Caco-2 (cell line): ENCODE measurements at regions not wholly inside any gene's neighbourhood (a gene's known extent, or its start where the extent isn't known, plus 50 kb on each side); places are given as distances from the start of the nearest gene placed in this dataset.

Experiments used
- BruUV-seq: library from RNA; stranded (reverse); fragments of 400-500 nt; replicated peaks from 2 replicates; lab custom pipeline; 2021; lab: Mats Ljungman, UMichigan
- CTCF ChIA-PET: fragments of 300-600 bp; sonication (Branson Sonifier 250); formaldehyde crosslinking; loops from one replicate; lab custom pipeline; 2022; ENCODE audit warnings: antibody characterized with exemption; lab: Charles Lee
- POLR2A ChIA-PET: fragments of 300-600 bp; sonication (Branson Sonifier 250); formaldehyde crosslinking; loops from one replicate; lab custom pipeline; 2022; ENCODE audit warnings: antibody characterized with exemption; lab: Charles Lee
- DNase-seq, 2 experiments: peaks; one replicate each; pipeline versions ENCODE4 v3.0.0 to v3.0.0-alpha.2; 2020 to 2022
- H3K27me3 ChIP-seq: replicated peaks from 2 replicates; pipeline ENCODE4 v1.6.0; 2011; ENCODE audit warnings: low read length; ENCODE audit not compliant: control insufficient read depth, insufficient read depth
- H3K36me3 ChIP-seq: 2 replicates; pipeline ENCODE4 v1.5.1; 2011; ENCODE audit warnings: low read length; ENCODE audit not compliant: control insufficient read depth, insufficient read depth
- H3K4me1 ChIP-seq: fragments of 250-450 bp; sonication (Bioruptor Pico); 2 replicates; pipeline ENCODE4 v1.5.1; 2020; ENCODE audit warnings: mild to moderate bottlenecking
- H3K4me3 ChIP-seq: 2 replicates; pipeline ENCODE4 v1.5.1; 2011; ENCODE audit warnings: low read depth, mild to moderate bottlenecking, control low read depth, low read length
- H3K9me3 ChIP-seq: fragments of 250-450 bp; sonication (Bioruptor Pico); 2 replicates; pipeline ENCODE4 v1.5.1; 2020; ENCODE audit warnings: mild to moderate bottlenecking, moderate library complexity
- H3K27ac Mint-ChIP-seq: one replicate; pipeline ENCODE4 v1.8.0; 2022; ENCODE audit warnings: mixed read lengths; ENCODE audit not compliant: unreplicated experiment
- H3K27me3 Mint-ChIP-seq: one replicate; pipeline ENCODE4 v1.8.0; 2022; ENCODE audit warnings: mixed read lengths; ENCODE audit not compliant: insufficient read depth, unreplicated experiment
- H3K36me3 Mint-ChIP-seq: one replicate; pipeline ENCODE4 v1.8.0; 2022; ENCODE audit warnings: mild to moderate bottlenecking, mixed read lengths; ENCODE audit not compliant: insufficient read depth, unreplicated experiment
- H3K4me1 Mint-ChIP-seq: one replicate; pipeline ENCODE4 v1.8.0; 2022; ENCODE audit warnings: low read depth, mixed read lengths; ENCODE audit not compliant: unreplicated experiment
- H3K4me3 Mint-ChIP-seq: one replicate; pipeline ENCODE4 v1.8.0; 2022; ENCODE audit warnings: mild to moderate bottlenecking, moderate library complexity, mixed read lengths; ENCODE audit not compliant: unreplicated experiment
- H3K9me3 Mint-ChIP-seq: one replicate; pipeline ENCODE4 v1.8.0; 2022; ENCODE audit warnings: mixed read lengths; ENCODE audit not compliant: unreplicated experiment
- intact Hi-C: fragments of 100-400 bp; cut with micrococcal nuclease; formaldehyde crosslinking; loops from one replicate; pipeline ENCODE4 v1.10.0; 2022; ENCODE audit not compliant: unreplicated experiment
- TF ChIP-seq, protein P1 (sequence below), 2 experiments: fragments of 200-600 bp in 1 of 2; IDR thresholded peaks; 1 replicate in 1 of 2; 2 replicates in 1 of 2; pipeline versions ENCODE4 v1.5.1 to v1.8.0; 2011 to 2022; ENCODE audit warnings: antibody characterized with exemption in 1 of 2, control low read depth in 1 of 2, inconsistent platforms in 1 of 2, low read depth in 1 of 2, low read length in 1 of 2, mild to moderate bottlenecking in 1 of 2, moderate library complexity in 1 of 2; ENCODE audit not compliant: insufficient read depth in 1 of 2, severe bottlenecking in 1 of 2, unreplicated experiment in 1 of 2

DNA sequence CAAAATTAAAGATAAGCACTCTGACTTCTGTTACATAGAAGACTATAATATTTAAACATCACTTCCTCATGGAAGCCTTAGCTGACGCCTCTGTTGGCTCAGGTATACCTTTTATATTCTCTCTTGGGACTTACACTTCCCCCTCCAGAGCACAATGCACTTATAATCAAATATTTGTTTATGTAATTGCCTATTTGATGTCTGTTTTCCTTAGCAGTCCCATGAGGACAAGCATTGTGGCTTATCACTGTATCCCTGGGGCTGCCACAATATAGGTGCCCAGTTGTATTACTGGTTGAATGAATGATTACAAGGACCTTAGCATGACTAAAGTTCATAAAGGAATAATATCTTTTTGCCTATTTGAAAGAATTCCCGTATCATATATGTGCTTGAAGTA lies 186.7 kb upstream of the VGLL2 start:
- intact Hi-C loops: no loop called here
- Mint-ChIP-seq H3K36me3 (no peaks in the 10 kb centered on the region), H3K27me3 (peaks cover 3% of the 10 kb centered on the region), H3K4me3 (no peak overlapping the region), H3K9me3 (no peaks in the 10 kb centered on the region), H3K4me1 (peaks cover 21% of the 10 kb centered on the region), H3K27ac (no peak overlapping the region)
- Histone ChIP-seq H3K4me3 (no peak overlapping the region), H3K36me3 (no peaks in the 10 kb centered on the region), H3K9me3 (no peaks in the 10 kb centered on the region), H3K27me3 (no peaks in the 10 kb centered on the region), H3K4me1 (peaks cover 21% of the 10 kb centered on the region)
- TF ChIP-seq, protein P1, sequence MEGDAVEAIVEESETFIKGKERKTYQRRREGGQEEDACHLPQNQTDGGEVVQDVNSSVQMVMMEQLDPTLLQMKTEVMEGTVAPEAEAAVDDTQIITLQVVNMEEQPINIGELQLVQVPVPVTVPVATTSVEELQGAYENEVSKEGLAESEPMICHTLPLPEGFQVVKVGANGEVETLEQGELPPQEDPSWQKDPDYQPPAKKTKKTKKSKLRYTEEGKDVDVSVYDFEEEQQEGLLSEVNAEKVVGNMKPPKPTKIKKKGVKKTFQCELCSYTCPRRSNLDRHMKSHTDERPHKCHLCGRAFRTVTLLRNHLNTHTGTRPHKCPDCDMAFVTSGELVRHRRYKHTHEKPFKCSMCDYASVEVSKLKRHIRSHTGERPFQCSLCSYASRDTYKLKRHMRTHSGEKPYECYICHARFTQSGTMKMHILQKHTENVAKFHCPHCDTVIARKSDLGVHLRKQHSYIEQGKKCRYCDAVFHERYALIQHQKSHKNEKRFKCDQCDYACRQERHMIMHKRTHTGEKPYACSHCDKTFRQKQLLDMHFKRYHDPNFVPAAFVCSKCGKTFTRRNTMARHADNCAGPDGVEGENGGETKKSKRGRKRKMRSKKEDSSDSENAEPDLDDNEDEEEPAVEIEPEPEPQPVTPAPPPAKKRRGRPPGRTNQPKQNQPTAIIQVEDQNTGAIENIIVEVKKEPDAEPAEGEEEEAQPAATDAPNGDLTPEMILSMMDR (IDR thresholded peaks at IDR 0.05; ENCODE audit: insufficient read depth in 1 of 2, low read depth in 1 of 2, low read length in 1 of 2, severe bottlenecking in 1 of 2, unreplicated experiment in 1 of 2): no peak
- ChIA-PET POLR2A (no interaction called here), CTCF (no interaction called here)
- DNase-seq: no peak
- BruUV-seq: no TSS peak

DNA sequence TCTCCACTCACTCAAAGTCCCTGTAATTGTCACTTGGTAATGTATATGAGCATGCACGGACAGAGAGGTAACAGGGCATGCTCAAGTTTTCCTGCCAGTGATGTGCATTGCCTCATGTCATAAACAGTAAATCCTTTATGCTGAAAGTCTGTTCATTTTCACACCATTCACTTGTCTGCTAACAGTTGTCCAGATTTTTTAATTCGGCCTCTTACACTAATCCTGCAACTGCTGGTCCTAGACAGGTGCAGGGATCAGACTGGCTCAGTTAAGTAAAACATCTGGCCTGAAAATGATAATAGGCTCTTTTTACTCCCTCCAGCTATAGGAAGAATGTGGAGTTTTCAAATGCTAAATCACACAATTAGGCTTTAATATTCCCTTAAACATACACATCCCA lies 185.4 kb upstream of the VGLL2 start:
- H3K27ac Mint-ChIP-seq: no peak overlapping the region
- TF ChIP-seq, protein P1 (IDR thresholded peaks at IDR 0.05; ENCODE audit: insufficient read depth in 1 of 2, low read depth in 1 of 2, low read length in 1 of 2, severe bottlenecking in 1 of 2, unreplicated experiment in 1 of 2): no peak
- Histone ChIP-seq H3K27me3 (no peaks in the 10 kb centered on the region), H3K4me3 (no peak overlapping the region), H3K9me3 (no peaks in the 10 kb centered on the region), H3K36me3 (no peaks in the 10 kb centered on the region), H3K4me1 (peaks cover 10% of the 10 kb centered on the region)
- ChIA-PET CTCF (no interaction called here), POLR2A (no interaction called here)
- peaks cover 3% of the 10 kb centered on the region for H3K27me3 Mint-ChIP-seq
- no peak for DNase-seq
- no peaks in the 10 kb centered on the region for H3K36me3 Mint-ChIP-seq
- H3K9me3 Mint-ChIP-seq: no peaks in the 10 kb centered on the region
- H3K4me3 Mint-ChIP-seq: no peak overlapping the region
- intact Hi-C loops: no loop called here
- H3K4me1 Mint-ChIP-seq: peaks cover 11% of the 10 kb centered on the region
- no TSS peak for BruUV-seq

DNA sequence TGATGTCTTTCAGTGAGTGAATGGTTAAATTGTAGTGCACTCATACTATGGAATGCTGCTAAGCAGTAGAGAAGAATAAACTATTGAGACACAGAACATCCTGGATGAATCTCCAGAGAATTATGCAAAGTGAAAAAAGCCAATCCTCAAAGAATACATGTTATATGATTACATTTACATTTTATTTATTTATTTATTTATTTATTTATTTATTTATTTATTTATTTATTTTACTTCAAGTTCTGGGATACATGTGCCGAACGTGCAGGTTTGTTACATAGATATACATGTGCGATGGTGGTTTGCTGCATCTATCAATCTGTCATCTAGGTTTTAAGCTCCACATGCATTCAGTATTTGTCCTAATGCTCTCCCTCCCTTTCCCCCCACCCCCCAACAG lies 175.8 kb upstream of the VGLL2 start:
- Histone ChIP-seq H3K4me1 (no peaks in the 10 kb centered on the region), H3K27me3 (no peaks in the 10 kb centered on the region), H3K9me3 (no peaks in the 10 kb centered on the region), H3K36me3 (no peaks in the 10 kb centered on the region), H3K4me3 (no peak overlapping the region)
- intact Hi-C loops: no loop called here
- TF ChIP-seq, protein P1 (IDR thresholded peaks at IDR 0.05; ENCODE audit: insufficient read depth in 1 of 2, low read depth in 1 of 2, low read length in 1 of 2, severe bottlenecking in 1 of 2, unreplicated experiment in 1 of 2): no peak
- H3K27me3 Mint-ChIP-seq: no peaks in the 10 kb centered on the region
- POLR2A ChIA-PET: no interaction called here
- CTCF ChIA-PET: no interaction called here
- no peaks in the 10 kb centered on the region for H3K36me3 Mint-ChIP-seq
- H3K4me1 Mint-ChIP-seq: no peaks in the 10 kb centered on the region
- no peak overlapping the region for H3K4me3 Mint-ChIP-seq
- H3K27ac Mint-ChIP-seq: no peak overlapping the region
- BruUV-seq: no TSS peak
- H3K9me3 Mint-ChIP-seq: no peaks in the 10 kb centered on the region
- DNase-seq: no peak
